ENCODE measurements at regions not wholly inside any gene's neighbourhood (a gene's known extent, or its start where the extent isn't known, plus 50 kb on each side); places are given as distances from the start of the nearest gene placed in this dataset.
"Not testable (repeated sequence)": the region's sequence is repeated elsewhere in the genome, so short reads cannot be mapped to it uniquely, and the experiment has no call there.

DNA sequence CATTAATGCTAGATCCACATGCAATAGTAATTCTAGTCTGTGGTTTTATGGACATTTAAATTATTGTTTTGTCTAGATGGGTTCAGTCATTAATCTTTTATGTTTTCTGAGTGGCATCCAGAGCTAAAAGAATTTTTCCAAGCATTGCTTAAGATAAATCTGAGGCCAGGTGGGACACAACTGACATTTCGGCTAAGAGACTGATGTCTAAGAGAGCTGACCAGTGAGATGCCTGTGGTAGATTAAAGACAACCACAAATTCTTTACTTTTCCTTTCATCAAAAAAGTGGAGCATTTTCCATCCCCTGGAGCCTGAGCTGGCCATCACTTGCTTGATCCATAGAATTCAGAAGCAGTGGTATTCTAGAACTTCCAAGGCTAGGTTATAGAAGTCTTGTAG is 182.2 kb downstream of the NRP2 start:
- no peak for ATAC-seq

DNA sequence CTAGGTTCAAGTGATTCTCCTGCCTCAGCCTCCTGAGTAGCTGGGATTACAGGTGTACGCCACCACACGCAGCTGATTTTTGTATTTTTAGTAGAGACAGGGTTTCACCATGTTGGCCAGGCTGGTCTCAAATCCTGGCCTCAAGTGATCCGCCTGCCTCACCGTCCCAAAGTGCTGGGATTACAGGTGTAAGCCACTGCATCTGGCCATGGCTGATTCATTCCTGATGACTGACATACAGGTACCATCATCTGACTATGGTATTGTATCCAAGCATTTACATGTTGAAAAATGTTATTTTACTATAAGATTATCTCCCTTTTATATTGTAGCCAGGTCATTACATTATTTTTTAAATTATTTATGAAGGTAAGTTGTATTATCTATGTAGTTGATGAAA is 180.5 kb downstream of the NRP2 start:
- not testable (repeated sequence) for ATAC-seq

DNA sequence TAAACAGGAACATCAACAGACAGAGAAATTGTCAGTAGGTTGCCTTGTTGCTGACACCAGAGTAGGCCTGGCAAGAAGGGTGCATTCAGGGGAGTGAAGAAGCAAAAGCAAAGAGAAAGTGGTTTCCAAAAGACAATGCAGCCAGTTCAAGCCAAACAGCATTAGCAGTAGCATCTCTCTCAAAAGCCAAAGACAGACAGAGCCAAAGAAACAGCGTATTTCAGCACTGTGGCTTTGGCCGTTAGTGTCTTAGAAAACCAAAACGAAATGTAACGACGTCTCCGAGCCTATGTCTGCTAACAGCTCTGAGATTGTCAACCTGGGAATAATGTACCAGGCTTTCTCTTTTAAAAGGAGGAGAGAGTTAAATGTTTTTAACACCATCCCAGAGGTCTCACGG is 178.6 kb downstream of the NRP2 start:
- no peak for ATAC-seq

DNA sequence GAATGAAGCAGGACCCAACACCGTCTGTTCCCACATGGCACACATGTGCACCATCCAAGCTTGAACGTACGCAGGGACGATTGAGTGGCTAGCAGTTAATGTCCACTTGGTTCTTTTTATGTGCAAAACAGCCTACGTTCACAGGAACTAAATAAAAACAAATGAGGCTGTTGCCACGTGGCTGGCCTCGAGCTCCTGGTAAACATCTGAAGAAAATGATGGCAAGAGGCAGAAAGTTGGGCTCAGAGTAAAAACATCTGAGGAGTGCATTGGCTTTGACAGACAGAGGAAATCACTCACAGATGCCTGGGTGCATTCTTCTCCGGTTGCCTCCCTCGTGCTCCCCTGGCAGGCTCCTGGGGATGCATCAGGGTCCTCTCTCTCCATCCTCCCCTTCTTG is 177.9 kb downstream of the NRP2 start:
- no peak for ATAC-seq

DNA sequence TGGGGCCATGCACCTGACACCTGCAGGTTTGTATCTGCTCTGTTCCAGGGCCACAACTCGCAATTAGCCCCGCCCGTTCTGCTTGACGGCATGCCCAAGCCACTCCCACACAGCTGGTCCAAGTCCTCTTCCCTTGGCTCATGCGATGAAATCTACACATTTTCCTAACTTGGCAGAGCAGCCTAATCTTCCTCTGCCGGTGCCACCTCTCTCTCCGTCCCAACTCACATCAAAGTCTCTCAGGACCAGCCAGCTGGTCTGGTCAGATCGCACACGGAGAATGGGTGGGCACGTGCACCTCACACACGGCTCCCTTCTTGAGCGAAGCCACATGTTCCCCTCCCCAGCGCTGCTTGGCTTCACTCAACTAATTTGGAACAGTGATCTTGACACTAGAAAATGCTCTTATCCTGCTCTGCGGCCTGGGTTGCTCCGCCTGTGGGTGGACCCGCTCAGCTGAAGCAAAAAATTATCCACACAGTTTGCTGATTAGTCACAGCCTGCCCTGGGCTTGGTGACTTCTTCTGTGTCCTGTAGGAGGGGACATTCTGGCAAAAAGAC is 176.7 kb downstream of the NRP2 start:
- peak; percentile 71 for ATAC-seq

DNA sequence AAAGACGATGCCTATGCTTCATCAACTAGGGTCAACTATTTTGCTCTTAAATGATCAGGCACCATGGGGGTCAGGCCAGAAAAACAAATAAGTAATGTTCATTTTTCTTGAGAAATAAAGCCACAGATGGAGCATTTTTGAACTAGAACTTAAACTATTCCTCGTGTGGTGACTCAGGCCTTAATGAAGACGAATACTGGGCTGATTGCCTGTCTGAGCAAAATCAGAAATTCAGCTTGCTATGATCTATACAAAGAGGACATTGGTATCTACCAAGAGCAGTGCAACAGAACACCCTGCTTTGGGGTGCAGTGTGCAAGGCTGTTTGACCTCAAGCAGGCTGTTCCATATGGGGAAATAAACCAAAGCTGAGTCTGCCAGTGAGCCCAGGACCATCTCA is 176.0 kb downstream of the NRP2 start:
- no peak for ATAC-seq

DNA sequence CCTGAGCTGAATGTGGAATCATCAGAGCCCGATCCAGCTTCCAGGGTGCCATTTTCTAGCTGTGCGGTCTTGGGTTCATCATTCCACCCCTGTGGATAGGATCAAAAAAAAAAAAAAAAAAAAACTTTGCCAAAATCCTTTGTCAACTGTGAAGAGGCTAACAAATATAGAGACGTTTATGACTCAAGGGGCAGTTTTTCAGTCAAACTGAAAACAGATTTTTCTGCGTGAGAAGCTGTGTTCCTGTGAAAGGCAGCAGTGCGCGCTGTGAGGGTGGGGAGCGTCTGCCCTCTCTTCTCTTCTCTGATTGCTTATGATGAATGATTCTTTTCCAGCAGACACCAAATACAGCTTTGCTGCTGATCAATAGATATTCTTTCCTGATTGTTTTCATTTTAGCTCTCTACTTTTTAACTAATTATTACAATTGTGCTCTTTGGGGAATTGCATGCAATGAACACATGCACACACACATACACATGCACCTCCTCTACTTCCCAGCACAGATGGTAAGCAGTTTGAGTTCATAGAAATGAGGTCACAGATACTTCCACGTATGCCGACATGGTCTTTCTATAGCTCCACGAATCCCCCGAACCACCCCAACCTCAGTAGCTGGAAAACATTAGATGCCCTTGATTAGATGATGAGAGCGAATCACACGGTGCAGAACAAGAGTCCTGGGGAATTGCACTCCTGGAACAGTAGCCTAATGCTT is 175.4 kb downstream of the NRP2 start:
- ATAC-seq: no peak

DNA sequence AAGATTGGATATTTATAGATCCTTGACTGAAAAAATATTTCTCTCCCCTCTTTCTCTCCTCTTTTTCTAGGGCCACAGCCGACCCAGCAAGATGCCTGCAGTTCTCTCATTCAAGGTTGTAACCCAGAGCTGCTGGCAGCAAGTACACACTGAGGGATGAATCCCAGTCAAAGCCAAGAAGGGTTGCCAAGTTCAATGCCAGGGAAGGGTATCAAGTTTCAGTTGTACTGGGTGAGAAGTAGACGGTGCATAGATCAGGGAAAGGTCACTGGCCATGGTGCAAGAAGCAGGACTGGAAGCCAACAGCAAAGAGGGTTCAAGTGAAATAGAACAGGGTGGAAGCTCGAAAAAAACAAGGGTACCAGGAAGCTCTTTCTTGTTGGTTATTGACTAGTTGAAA is 170.2 kb downstream of the NRP2 start:
- ATAC-seq: no peak

DNA sequence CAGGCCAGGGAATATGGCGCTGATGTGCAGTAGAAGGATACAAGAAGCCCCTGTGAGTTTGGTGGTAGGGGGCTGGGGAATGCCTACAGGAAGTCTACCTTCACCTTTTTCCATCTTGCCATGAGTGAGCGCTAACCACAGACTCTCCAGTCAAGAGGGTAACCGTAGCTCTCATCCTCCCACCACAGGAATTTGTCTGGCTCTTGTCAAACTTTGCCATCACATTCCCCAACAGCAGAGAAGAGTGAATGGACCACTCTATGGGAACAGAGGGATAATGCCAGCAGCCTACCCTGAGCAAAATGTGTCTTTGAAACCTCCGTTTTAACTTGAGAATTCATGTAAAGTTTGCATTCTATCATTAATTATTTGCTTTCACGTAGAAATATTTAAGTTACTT is 168.3 kb downstream of the NRP2 start:
- no peak for ATAC-seq

DNA sequence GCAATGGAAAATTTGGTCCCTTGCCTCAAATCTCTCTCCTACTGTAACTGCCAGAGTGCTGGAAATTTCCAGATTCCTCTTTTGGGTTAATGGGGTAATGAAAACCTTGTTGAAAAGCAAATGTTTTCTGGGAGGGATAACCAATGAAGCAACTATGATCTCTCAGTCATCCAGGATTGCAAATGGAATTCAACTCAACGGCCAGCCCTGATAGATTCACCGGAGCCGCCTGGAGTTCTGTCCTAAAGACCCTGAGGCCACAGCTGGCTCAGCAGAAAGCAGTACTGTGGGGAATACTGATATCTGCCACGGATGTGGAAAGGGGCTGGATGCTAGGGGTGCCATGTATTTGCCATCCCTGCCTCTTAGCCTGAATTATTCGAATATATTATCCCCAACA is 167.8 kb downstream of the NRP2 start:
- no peak for ATAC-seq

DNA sequence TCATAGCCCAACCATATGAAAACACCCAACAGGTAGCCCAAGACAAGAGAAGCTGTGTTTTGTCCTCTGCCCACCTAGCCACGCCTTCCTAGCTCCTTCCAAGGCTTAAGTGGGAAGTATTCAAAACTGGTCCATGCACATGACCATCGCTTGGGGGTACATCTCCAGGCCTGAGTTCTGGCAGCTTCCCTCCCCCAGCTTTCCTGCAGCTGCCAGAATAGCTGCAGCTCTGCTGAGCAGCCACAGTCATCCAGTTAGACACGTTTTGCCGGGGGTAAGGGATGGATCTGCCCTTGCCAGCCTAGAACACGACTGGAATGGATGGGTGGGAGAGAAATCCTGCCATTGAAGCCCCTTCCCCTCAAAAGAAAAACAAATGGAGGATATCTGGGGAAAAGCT is 166.8 kb downstream of the NRP2 start:
- peak; percentile 25 for ATAC-seq

DNA sequence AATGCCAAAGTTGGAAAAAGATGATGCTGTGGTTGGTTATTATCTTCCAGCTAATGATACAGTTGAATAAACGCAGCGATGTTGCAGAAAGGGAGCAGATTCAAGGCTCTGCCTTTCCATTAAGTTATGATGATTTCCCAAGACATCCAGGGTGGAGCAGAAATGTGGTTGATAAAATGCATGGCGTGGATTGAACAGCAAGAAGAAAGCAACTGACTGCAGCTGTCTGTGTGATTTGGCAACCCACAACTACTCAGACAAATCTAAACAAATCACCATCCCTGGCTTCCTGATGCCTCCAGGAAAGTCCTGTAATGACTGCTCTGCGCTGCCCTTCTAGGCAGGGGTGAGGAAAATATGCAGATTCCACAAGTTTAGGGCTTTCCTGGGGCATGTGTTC is 166.3 kb downstream of the NRP2 start:
- ATAC-seq: no peak
